Activated CD4-positive, alpha-beta T cell treated with anti-CD3 and anti-CD28 coated beads for 24 hours (primary cell): ENCODE measurements at regions not wholly inside any gene's neighbourhood (a gene's known extent, or its start where the extent isn't known, plus 50 kb on each side); places are given as distances from the start of the nearest gene placed in this dataset.

Experiments
- DNase-seq, 2 donors: peaks; one replicate each; pipeline ENCODE4 v3.0.0-alpha.2; 2020; ENCODE audit warnings: low read depth in 2 of 2

GRCh38 chr3:117304681-117305080 lies 595.1 kb downstream of the TUSC7 start:
- DNase-seq: no peak

DNA sequence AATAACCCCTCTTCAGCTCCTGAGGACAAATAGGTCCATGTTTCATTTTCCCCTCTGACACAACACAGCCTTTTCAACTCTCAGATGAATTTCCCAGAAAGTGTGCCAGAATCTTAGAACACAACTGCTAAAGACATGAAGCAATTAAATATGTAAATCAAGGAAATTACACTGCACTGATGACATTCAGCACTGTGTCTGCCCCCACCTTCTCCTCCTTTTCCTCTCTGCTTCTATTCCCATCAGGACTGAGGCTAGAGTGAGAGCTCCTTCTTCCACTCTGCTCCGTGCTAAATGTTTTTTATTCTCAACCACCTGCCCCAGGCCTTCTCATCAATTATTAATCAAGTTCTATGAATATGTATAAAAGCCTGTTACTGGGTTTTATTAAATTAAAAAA lies 596.1 kb downstream of the TUSC7 start:
- no peak for DNase-seq

- no peak for DNase-seq
These were observed 596.7 kb downstream of the TUSC7 start for GRCh38 chr3:117306299-117306698.

GRCh38 chr3:117308353-117308752 lies 598.8 kb downstream of the TUSC7 start:
- no peak for DNase-seq

- DNase-seq: no peak
These were observed 599.2 kb downstream of the TUSC7 start for GRCh38 chr3:117308756-117309155.

- DNase-seq: no peak
These were observed 601.0 kb downstream of the TUSC7 start for GRCh38 chr3:117310536-117310935.

DNA sequence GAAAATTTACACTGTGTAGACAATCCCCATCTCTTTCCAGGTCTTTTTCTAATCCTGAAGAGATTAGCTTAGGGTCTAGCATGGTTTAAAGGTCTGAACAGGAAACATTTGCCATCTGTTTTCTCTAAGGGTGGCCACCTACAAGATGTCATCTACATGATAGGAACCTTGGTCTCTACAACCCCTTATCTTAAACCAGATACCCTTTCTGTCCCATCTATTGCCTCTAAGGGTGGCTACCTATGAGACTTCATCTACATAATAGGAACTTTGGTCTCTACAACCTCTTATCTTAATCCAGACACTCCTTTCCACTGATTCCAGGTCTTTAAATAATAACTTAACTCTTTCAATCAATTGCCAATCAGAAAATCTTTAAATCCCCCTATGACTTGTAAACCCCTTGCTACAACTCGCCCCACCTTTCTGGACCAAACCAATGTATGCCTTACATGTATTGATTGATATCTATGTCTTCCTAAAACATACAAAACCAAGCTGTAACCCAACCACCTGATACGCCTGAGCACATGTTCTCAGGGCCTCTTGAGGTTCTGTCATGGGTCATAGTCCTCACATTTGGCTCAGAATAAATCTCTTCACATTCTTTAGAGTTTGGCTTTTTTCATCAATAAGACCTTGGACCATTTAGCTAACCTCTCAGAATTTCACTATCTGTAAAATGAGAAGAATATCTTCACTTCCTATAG lies 605.0 kb downstream of the TUSC7 start:
- no peak for DNase-seq

DNA sequence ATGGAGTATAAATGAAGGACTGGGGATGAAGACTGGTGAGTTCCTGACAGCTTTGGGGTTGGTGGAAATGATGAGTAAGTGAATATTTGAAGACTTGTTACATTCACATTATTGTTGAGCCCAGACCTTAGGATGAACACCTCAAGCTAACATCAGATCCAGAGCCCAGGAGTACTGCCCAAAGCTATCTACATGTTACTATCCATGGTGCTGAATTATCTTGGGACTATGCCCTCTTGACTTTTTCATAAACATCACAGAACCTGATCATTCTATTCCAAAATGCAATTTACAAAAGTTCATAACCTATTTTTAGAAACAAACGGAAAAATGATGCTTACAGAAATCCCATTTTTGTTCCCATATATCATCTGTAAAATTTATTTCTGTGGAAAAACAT lies 613.3 kb downstream of the TUSC7 start:
- DNase-seq: no peak

DNA sequence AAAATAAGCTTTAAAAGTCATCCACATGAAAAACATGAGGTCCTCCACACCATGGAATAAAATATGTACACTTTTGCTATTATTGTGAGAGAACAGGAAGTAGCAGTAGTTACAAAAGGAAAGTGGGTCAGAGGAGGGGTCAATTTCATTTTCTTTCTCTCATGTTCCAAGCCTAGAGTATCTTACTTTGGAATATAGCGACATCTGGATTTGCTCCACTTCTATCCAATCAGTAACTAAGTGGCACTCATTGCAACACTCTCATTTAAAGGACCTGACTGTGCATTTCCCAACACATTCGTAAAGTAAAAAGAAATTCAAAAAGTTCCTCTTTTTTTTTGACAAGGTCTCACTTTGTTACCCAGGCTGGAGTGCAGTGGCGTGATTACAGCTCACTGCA lies 637.3 kb downstream of the TUSC7 start:
- DNase-seq: no peak

DNA sequence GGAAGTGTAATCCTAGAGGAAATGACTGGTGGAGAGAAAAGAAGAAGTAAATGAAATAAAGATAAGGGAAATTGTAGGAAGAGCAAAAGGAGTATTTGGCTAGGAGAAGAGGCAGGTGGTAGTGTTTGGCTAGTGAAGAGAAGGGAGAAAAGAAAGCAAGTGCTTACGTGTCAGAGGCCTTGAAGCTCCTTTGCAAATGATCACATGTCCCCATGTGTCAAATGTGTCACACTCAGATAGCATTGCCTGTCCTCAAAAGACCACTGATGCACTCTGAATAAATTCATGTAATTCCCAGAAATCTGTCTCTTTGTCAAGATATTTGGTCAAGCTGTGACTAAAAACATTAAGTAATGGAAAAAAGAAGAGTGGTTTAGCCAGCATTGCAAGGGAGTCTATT lies 639.3 kb downstream of the TUSC7 start:
- no peak for DNase-seq

- DNase-seq: no peak
These were observed 640.0 kb downstream of the TUSC7 start for GRCh38 chr3:117349566-117349965.

- DNase-seq: no peak
These were observed 640.8 kb downstream of the TUSC7 start for GRCh38 chr3:117350371-117350770.

- DNase-seq: no peak
These were observed 646.0 kb downstream of the TUSC7 start for GRCh38 chr3:117355566-117355965.

DNA sequence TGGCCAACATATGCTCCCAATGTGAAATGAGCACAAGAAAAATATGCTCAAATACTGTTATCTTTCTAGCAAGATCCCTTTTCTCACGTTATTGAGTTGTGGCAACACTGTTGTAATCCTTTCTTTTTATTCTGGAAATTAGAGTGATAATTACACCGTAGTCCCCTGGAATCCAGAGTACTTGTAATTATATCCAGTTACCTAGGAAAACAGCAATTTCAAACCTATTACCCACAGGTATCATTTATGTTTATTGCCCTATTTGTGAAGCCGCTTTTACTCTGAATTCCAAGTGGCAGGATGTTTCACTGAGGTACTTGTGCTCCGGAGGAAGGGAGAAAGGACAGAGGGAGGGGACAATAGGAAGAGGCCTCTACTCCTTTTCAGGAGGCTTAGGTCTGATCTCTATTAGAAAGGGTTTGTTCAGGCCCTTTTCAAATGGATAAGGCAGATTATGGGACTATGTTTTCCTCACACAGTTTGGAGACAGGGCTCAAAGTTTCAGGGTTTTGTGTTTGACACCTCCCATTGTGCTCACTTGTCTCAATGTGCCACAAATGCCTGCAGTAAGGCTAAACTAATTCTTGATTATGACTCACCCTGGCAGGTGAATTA lies 646.6 kb downstream of the TUSC7 start:
- DNase-seq: no peak

DNA sequence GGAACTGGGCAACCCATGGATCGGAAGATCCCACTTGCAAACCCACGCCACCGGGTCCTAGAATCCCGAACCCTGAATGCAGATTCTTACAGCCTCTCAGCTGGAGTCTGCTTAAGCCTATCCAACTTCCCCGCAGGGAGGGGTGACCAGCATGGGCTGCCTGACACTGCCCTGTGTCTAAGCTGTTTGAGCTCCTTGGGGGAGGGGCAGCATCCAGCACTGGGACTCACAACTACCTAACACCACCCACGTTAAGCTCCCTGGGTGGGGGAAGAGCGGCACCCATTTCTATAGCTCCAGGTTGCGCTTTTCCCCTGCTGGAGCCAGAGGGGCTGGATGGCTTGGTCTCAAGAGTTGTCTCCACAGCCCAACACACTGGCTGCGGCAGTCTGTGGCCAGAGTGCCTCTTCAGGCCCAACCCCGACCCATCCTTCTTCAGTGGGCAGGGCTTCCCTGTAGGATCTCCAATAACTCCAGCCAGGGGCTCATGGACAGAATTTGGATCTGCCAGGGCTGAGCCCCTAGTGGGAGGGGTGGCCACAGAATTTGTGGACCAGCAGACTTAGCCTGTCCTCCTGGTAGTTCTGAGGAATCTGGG lies 649.2 kb downstream of the TUSC7 start:
- DNase-seq: no peak

DNA sequence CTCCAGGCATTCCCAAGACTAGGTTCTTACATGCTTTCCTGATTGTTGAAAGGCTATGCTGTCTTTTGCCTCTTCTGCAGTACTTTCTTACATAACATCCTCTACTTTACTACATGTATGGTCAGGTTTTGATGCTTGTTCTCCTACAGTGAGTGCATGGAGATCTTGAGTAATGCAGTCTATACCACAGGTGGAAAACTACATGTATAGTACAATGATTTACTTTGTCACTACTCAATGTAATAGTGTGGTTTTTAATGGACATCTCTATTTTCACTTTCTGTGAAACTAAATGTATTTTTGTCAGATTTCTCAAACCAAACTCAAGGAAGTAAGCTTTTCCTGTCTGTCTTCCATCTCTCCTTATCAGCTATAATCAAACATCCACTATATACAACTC lies 657.0 kb downstream of the TUSC7 start:
- no peak for DNase-seq

DNA sequence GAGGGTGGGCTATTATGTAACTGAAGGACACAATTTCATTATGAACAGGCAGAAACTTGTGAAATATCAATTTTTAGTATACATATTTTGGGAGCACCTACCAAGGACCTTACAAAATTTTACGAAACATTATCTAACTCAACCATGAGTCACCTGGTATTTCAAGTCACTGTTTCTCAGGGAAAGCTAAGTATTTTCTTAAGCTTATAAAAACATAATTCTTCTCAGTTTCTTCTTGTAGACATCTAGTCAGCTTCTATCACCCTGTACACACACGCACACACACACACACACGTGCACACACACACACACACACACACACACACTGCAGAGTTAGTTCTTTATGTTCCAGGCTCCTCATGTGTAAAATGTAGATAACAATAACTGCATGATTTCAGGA lies 658.3 kb downstream of the TUSC7 start:
- DNase-seq: no peak

DNA sequence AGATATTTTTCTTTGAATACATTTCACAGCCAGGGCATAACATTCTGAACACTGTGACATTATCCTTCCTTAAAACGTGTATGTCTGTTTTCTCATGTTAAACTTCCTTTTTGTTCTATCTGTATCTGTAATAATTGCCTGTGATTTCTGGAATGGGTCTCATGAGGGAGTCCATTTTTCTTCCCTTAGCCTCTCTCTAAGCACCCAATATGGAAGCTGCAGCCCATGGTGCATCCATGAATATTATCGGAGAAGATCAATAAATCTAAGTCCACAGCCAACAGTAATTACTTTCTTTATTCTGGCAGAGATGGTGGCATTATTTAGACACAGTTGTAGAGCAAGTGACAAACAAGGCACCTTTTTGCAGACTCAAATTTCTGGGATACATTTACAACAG lies 671.1 kb downstream of the TUSC7 start:
- DNase-seq: no peak

DNA sequence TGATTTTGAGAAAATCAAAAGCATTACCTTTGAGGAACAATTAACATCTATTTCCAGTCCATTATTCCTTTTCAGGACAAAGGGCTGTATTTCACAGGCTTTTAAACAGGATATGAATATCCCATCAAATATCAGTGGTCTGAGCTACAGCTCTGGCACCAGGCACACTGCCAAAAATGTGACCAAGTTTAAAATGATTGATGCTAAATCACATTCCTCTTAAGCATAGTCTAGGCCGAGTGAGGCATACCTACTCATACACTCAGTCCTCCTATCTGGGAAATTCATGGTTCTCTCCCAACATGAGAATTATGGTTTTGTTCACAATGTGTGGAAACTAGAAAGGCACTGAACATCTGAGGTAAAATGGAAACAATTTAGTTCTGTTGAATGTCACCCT lies 683.5 kb downstream of the TUSC7 start:
- no peak for DNase-seq

- DNase-seq: no peak
These were observed 688.7 kb downstream of the TUSC7 start for GRCh38 chr3:117398141-117398899.

- no peak for DNase-seq
These were observed 689.9 kb downstream of the TUSC7 start for GRCh38 chr3:117399311-117400078.

DNA sequence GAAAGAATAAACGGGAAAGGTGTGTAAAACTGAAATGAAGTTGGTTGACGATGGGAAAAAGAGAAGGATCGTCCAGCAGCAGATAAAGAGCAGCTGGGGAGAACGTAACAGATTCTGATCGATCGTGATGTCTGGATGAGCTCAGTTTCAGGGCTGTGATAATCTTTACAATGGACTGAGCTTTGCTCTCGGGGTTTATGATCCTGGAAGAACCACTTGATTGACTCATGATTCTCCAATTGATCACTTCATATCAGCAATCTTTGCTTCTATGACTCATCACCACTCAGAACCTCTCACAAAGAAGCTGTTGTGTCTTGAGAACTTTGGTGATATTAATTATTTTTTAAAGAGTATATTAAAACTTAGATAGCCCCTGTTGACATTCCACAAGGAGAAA lies 690.7 kb downstream of the TUSC7 start:
- DNase-seq: no peak
